SK-N-MC (cell line): ENCODE measurements at regions not wholly inside any gene's neighbourhood (a gene's known extent, or its start where the extent isn't known, plus 50 kb on each side); places are given as distances from the start of the nearest gene placed in this dataset.

Experiments used
- EZH2 ChIP-seq: fragments of 200-600 bp; sonication (generic); IDR thresholded peaks from one replicate; pipeline ENCODE4 v1.6.1; 2017; ENCODE audit warnings: antibody characterized with exemption
- POLR2AphosphoS5 ChIP-seq: IDR thresholded peaks from 2 replicates; pipeline ENCODE4 v1.6.1; 2012; ENCODE audit warnings: mild to moderate bottlenecking, low read depth, low read length, borderline replicate concordance

- TF ChIP-seq POLR2AphosphoS5 (no peak), EZH2 (no peak)
Observed at GRCh38 chr1:87983841-87984240, 655.2 kb downstream of the LMO4 start.
